HG03378 (cell line): ENCODE measurements at regions not wholly inside any gene's neighbourhood (a gene's known extent, or its start where the extent isn't known, plus 50 kb on each side); places are given as distances from the start of the nearest gene placed in this dataset.
A peak's percentile ranks its signal among the peaks of the same experiment; 100 is the strongest.

Source experiments
- ATAC-seq: cut with Tn5 transposase; IDR thresholded peaks from one replicate; pipeline ENCODE4 v1.9.1; 2021; ENCODE audit warnings: mild to moderate bottlenecking, moderate library complexity; ENCODE audit not compliant: unreplicated experiment

DNA sequence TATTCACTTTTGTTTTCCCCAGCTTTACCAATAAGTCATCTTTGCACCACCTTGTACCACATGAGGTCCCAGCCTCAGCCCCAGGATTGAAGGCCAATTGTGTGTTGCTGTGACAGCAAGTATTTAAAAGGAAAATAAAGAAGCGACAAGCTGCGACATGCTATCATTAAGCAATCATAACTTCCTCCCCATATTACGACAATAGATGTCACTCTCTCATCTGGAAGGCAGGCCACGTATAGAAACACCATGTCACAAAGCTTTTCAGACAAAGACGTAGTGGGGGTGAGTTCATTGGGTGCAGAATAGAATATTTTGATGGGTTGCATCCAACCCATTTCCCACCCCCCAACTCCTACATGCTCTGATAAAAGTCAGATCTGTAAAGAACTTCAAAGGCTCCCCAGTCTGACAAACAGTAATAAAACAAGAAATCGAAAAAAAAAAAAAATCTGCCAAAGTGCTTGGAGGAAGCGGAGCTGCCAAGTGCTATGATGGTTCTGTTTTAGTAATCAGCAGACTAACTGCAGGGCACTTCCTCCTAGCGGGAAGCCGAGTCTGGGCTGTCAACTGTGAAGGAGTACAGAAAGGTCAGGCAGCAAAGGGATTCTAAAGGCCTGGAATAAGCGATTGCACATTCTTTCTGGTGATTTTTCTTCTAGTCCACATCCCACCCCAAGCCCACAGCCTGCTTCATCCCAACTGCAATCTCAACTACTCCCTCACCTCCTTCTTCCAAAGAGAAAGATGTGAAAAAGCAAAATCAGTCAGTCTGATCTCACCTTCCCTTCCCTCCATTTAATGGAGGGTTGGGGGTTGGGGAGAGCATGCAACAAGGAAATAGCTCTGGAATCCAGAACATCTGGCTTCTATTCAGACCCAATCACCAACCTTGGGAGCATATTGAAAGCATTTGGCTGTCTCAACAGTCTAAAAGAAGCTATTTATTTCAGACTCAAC is 131.4 kb upstream of the UBASH3B start:
- no peak for ATAC-seq

DNA sequence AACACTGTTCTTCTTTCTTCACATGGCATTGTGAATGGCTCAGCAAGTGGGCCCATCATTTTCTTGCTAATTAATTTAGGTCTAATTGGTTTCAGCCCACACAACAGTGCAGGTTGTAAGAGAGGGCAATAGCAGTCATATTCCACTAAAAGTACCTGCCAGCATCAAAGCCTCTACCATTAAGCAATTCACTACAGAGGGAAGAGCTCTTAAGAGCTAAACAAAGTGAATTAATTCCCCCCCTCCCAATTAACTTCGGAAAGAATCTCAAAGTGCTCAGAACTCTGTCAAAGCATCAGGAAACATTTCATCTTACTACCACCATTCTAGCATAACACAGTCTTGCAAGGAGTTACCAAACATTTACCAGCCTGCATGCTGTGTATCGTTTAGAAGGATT is 133.9 kb upstream of the UBASH3B start:
- ATAC-seq: no peak

GRCh38 chr11:122517403-122518379 is 137.8 kb upstream of the UBASH3B start:
- ATAC-seq: no peak

DNA sequence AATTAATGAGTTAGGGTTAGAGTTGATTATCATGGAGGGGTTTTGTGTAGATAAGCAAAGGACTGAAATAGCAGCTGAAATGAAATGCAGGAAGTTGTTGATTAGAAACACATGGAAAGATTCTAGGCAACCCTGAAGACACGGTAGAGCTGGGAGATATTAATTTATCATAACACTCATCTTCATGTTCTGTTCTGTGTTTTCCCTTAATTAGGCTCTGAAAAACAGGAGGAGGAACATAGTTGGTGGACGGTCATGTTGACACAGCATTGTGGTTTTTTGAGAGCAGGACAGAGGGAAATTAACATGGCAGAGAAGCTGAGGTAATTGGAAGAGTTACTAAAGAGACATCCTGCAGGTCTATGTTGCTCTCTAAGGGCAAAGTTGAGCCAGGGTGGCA is 138.8 kb upstream of the UBASH3B start:
- no peak for ATAC-seq

GRCh38 chr11:122513997-122514396 is 141.5 kb upstream of the UBASH3B start:
- ATAC-seq: no peak

- no peak for ATAC-seq
Measured at GRCh38 chr11:122513328-122513727, 142.2 kb upstream of the UBASH3B start.

DNA sequence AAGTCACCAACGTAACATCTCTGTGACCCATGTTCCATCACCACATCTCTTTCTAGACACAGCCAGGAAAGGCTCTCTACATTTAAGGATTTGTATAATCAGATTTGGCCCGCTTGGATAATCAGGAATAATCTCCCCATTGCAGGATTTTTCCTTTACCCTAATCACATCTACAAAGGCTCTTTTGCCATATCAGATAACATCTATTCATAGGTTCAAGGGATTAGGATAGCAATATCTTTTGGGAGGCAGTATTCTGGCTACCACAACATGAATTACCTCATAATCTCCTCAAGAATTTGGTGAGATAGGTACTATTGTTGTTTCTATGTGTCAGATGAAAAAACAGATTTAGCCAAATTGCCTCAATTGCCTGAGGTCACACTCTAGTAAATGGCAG is 142.8 kb upstream of the UBASH3B start:
- no peak for ATAC-seq

- no peak for ATAC-seq
Measured at GRCh38 chr11:122509899-122510298, 145.6 kb upstream of the UBASH3B start.

DNA sequence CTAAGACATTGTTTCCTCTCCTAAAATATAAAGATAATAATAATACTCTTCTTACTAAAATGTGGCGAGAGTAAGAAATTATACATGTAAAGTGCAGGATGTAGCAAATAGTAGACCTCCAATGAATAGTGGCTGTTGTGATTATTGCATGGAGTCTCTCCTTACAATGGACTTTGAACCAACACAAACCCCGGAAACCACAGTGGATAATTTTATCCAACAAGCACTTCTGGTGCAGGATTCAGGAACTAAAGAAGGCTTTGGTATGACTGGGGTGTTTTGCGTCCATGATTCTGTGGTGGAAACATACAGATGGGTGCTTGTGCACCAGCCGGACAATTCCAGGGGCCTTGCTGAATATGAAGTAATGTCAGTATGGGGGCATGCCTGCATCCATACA is 146.4 kb upstream of the UBASH3B start:
- no peak for ATAC-seq

DNA sequence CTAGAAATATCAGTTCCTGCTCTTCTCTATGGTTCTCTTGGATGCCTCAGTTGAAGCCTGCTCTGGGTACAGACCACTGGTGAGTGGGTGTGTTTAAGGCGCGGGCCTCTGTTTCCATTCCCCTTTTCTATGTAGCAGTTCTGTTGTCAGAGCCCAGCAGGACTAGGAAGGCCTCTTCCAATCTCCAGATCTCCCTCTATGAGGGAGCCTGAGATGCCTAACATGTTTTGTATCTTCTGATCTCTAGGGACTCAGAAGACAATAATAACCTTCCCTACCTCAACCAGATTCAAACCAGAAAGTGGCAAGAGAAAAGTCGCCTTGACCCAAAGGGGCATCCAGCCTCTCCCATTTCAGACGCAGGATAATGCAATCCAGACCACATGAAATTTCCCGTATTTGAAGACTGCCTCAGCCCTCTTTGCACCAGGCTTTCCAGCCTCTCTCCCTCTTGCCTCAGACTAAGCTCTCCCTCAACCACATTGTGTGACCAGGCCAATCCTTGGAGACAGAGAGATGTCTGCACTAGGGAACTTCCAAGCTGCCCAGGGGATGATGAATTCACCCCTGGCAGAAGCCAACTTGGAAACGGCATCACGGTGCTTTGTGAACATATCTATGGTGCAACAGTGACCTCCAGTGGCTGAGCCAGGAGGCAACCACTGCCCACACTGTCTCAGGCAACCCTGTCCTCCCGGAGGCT is 150.1 kb upstream of the UBASH3B start:
- peak; percentile 75 for ATAC-seq

- no peak for ATAC-seq
Measured at GRCh38 chr11:122494221-122494620, 161.3 kb upstream of the UBASH3B start.

DNA sequence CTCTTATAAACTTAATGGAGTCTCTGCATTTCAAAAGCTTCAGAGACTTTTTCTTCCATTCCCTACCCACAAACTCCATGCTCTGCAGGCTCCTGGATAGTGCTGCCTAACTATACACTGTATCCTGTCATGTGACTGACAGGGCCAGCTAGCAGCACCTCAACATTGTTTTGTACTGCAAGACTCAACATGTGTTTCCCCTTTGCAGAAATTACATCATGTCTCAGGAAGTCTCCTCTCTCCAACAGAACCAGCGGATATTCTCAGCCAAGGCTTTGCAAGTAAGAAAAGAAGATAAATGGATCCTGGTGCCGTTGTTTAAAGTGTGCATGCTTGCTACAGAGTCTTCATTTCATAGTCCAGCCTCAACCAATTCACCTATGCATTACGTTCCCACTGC is 164.0 kb upstream of the UBASH3B start:
- ATAC-seq: no peak

DNA sequence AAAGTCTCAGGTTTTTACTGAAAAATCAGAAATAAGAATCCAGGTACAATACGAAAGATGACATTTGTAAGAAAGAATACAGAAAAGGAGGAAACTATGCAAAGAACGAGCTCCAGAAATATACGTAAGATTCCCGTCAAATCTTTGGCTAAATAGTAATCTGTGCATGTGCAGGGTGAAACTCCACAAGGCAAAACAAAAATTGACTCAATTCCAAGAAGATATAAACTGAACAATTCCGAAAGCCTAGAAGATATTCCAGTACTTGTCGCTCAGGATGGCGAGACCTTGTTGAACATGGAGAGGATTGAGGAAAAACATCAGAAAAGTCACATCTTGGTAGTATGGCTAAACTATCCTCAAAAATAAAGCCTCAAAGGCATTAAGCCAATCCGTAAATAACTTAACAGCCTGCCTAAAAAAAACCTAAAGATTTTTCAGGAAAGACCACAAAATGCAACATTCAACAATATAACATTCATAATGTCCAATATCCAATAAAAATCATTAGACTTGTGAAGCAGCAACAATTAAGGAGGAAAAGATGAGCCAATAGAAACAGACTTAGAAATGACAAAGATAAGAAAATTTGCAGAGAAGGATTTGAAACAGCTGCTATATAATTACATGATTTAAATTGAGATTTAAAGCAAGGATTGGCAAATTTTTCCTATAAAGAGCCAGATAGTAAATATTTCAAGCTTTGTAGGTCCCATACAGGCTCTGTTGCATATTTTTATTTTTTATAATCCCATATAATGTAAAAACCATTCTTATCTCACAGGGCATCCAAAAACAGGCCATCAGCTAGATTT is 166.4 kb upstream of the UBASH3B start:
- no peak for ATAC-seq

GRCh38 chr11:122487669-122488068 is 167.9 kb upstream of the UBASH3B start:
- ATAC-seq: no peak

DNA sequence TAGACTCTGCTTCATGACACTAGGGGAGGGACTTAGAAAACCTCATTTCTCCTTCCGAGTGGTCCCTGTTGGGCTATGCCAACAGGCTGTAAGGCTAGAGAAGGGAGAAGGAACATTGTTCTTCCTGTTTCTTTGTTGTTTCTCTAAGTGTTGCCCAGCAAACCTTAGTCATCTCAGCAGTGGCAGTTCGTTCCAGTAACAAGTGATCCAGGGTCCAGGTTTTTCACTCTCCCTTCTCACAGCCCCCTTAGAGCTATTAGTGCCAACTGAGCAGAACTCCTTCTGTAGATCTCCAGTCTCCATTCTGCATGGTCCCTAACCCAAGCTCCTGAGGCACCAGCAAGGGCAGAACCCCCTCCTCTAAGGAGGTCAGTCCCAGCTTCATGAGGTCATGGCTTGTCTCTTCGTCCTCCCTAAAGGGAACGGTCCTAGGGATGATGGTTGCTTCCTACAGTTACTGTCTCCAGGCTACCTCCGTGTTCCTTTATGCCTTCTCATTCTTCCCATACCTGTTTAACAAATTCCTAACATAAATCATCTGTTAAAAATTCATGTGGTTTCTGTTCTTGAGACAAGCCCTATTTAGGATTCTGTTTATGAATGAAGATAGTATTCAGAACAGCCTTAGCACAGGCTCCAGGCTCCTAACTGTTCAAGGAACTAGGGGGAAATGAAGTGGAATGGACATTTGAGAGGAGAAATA is 168.6 kb upstream of the UBASH3B start:
- ATAC-seq: no peak

- no peak for ATAC-seq
Measured at GRCh38 chr11:122478986-122479385, 176.5 kb upstream of the UBASH3B start.

GRCh38 chr11:122468965-122469364 is 186.6 kb upstream of the UBASH3B start:
- no peak for ATAC-seq

DNA sequence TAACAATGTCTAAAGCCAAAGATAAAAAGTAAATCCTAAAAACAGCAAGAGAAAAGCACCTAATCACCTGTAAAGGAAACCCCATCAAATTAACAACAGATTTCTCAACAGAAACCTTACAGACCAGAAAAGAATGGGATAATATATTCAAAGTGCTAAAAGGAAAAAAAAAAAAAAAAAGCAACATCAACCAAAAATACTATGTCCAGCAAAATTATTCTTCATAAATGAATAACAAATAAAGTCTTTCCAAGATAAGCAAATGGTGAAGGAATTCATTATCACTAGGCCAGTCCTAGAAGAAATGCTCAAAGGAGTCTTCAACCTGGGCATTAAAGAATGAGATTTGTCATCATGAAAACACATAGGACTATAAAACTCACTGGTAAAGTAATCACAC is 192.0 kb upstream of the UBASH3B start:
- no peak for ATAC-seq

- ATAC-seq: no peak
Measured at GRCh38 chr11:122459064-122459463, 196.5 kb upstream of the UBASH3B start.

- ATAC-seq: no peak
Measured at GRCh38 chr11:122453586-122453985, 201.9 kb upstream of the UBASH3B start.
